ENCODE measurements at regions not wholly inside any gene's neighbourhood (a gene's known extent, or its start where the extent isn't known, plus 50 kb on each side); places are given as distances from the start of the nearest gene placed in this dataset.

- DNase-seq, result peak; percentile 49
Observed at GRCh38 chr5:51279983-51280706, 103.1 kb upstream of the ISL1 start.

- no peak for DNase-seq
Observed at GRCh38 chr5:51286046-51286445, 97.2 kb upstream of the ISL1 start.

- no peak for DNase-seq
Observed at GRCh38 chr5:51302343-51302742, 80.9 kb upstream of the ISL1 start.

GRCh38 chr5:51326844-51327243 lies 56.4 kb upstream of the ISL1 start:
- DNase-seq, result peak; percentile 73

All from NCI-H2171 (cell line).